ENCODE measurements at regions not wholly inside any gene's neighbourhood (a gene's known extent, or its start where the extent isn't known, plus 50 kb on each side); places are given as distances from the start of the nearest gene placed in this dataset.

- H3K27me3 ChIP-seq (ENCODE audit: insufficient read depth, low read length, poor library complexity, severe bottlenecking): no peaks in the 10 kb centered on the region
- no peaks in the 10 kb centered on the region for H3K4me1 ChIP-seq (ENCODE audit: insufficient read depth, low read length, poor library complexity, severe bottlenecking)
- H4K20me1 ChIP-seq (ENCODE audit: insufficient read depth, low read length, poor library complexity, severe bottlenecking): no peaks in the 10 kb centered on the region
- TF ChIP-seq, protein P1, sequence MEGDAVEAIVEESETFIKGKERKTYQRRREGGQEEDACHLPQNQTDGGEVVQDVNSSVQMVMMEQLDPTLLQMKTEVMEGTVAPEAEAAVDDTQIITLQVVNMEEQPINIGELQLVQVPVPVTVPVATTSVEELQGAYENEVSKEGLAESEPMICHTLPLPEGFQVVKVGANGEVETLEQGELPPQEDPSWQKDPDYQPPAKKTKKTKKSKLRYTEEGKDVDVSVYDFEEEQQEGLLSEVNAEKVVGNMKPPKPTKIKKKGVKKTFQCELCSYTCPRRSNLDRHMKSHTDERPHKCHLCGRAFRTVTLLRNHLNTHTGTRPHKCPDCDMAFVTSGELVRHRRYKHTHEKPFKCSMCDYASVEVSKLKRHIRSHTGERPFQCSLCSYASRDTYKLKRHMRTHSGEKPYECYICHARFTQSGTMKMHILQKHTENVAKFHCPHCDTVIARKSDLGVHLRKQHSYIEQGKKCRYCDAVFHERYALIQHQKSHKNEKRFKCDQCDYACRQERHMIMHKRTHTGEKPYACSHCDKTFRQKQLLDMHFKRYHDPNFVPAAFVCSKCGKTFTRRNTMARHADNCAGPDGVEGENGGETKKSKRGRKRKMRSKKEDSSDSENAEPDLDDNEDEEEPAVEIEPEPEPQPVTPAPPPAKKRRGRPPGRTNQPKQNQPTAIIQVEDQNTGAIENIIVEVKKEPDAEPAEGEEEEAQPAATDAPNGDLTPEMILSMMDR (conservative IDR thresholded peaks at IDR 0.05; ENCODE audit: low read length): no peak
- TF ChIP-seq EZH2phosphoT487 (IDR thresholded peaks at IDR 0.05; ENCODE audit: borderline replicate concordance): no peak
- H3K36me3 ChIP-seq (ENCODE audit: insufficient read depth, low read length): no peaks in the 10 kb centered on the region
- no peaks in the 10 kb centered on the region for H3K9me2 ChIP-seq (replicated peaks; ENCODE audit: low read depth, low read length)
- no peak overlapping the region for H3K4me3 ChIP-seq (ENCODE audit: low read length, poor library complexity, severe bottlenecking)
- H3K9ac ChIP-seq (ENCODE audit: low read depth, low read length, poor library complexity, severe bottlenecking): no peak overlapping the region
- no peak overlapping the region for H3K4me2 ChIP-seq (ENCODE audit: low read depth, low read length, poor library complexity, severe bottlenecking)
- H3K79me2 ChIP-seq (ENCODE audit: insufficient read depth, low read length): no peaks in the 10 kb centered on the region
- peaks cover 3% of the 10 kb centered on the region; the same call in 1 of the 2 replicates for H3K9me3 ChIP-seq (ENCODE audit: insufficient read depth, low read depth, low read length)
- H3F3A ChIP-seq (ENCODE audit: low read depth): no peaks in the 10 kb centered on the region
- H2AFZ ChIP-seq (ENCODE audit: low read length): no peak overlapping the region
These were observed 976.7 kb downstream of the MCTP2 start for GRCh38 chr15:95208071-95208470.

GRCh38 chr15:95208988-95209387, 977.6 kb downstream of the MCTP2 start:
- no peaks in the 10 kb centered on the region for H3K9me2 ChIP-seq (replicated peaks; ENCODE audit: low read depth, low read length)
- no peak overlapping the region for H3K9ac ChIP-seq (ENCODE audit: low read depth, low read length, poor library complexity, severe bottlenecking)
- H3K79me2 ChIP-seq (ENCODE audit: insufficient read depth, low read length): no peaks in the 10 kb centered on the region
- no peak overlapping the region for H3K4me3 ChIP-seq (ENCODE audit: low read length, poor library complexity, severe bottlenecking)
- H3K4me1 ChIP-seq (ENCODE audit: insufficient read depth, low read length, poor library complexity, severe bottlenecking): no peaks in the 10 kb centered on the region
- H3K4me2 ChIP-seq (ENCODE audit: low read depth, low read length, poor library complexity, severe bottlenecking): no peak overlapping the region
- no peaks in the 10 kb centered on the region for H3F3A ChIP-seq (ENCODE audit: low read depth)
- H3K9me3 ChIP-seq (ENCODE audit: insufficient read depth, low read depth, low read length): peaks cover 3% of the 10 kb centered on the region; the same call in 1 of the 2 replicates
- TF ChIP-seq, protein P1 (conservative IDR thresholded peaks at IDR 0.05; ENCODE audit: low read length): no peak
- TF ChIP-seq EZH2phosphoT487 (IDR thresholded peaks at IDR 0.05; ENCODE audit: borderline replicate concordance): no peak
- no peaks in the 10 kb centered on the region for H4K20me1 ChIP-seq (ENCODE audit: insufficient read depth, low read length, poor library complexity, severe bottlenecking)
- no peaks in the 10 kb centered on the region for H3K27me3 ChIP-seq (ENCODE audit: insufficient read depth, low read length, poor library complexity, severe bottlenecking)
- H3K36me3 ChIP-seq (ENCODE audit: insufficient read depth, low read length): no peaks in the 10 kb centered on the region
- H2AFZ ChIP-seq (ENCODE audit: low read length): no peak overlapping the region

DNA sequence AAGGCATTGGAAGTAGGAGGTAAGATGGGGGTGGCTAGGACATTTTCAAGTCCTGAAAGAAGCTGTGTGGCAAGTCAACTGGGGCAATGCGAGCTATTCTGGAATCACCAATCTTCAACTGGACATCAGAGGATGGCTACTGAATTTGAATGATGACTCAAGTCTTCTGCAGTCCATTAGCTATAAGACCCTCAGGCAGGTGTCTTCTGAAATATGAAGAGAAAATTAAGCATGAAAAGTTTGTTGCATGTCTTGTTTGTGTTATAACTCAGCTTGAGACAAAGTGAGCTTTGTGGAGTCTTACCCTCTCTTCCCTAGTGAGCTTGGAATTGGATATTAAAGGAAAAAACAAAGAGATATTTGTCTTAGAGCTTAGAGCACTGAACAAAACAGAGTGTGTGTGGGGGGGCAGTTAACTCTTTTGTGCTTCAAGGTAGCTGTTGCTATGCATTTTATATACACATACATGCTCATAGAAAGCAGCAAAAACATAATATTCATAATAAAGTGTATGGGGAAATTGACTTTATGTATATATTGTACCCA, 979.1 kb downstream of the MCTP2 start:
- TF ChIP-seq EZH2phosphoT487 (IDR thresholded peaks at IDR 0.05; ENCODE audit: borderline replicate concordance): no peak
- TF ChIP-seq, protein P1 (conservative IDR thresholded peaks at IDR 0.05; ENCODE audit: low read length): no peak
- Histone ChIP-seq H3K9me3 (ENCODE audit: insufficient read depth, low read depth, low read length) (peaks cover 3% of the 10 kb centered on the region; the same call in 1 of the 2 replicates), H3F3A (ENCODE audit: low read depth) (no peaks in the 10 kb centered on the region), H3K9ac (ENCODE audit: low read depth, low read length, poor library complexity, severe bottlenecking) (no peak overlapping the region), H4K20me1 (ENCODE audit: insufficient read depth, low read length, poor library complexity, severe bottlenecking) (no peaks in the 10 kb centered on the region), H3K4me1 (ENCODE audit: insufficient read depth, low read length, poor library complexity, severe bottlenecking) (no peaks in the 10 kb centered on the region), H3K4me2 (ENCODE audit: low read depth, low read length, poor library complexity, severe bottlenecking) (no peak overlapping the region), H3K4me3 (ENCODE audit: low read length, poor library complexity, severe bottlenecking) (no peak overlapping the region), H3K36me3 (ENCODE audit: insufficient read depth, low read length) (no peaks in the 10 kb centered on the region), H2AFZ (ENCODE audit: low read length) (no peak overlapping the region), H3K27me3 (ENCODE audit: insufficient read depth, low read length, poor library complexity, severe bottlenecking) (no peaks in the 10 kb centered on the region), H3K79me2 (ENCODE audit: insufficient read depth, low read length) (no peaks in the 10 kb centered on the region), H3K9me2 (replicated peaks; ENCODE audit: low read depth, low read length) (no peaks in the 10 kb centered on the region)
